HepG2 (cell line): ENCODE measurements at regions not wholly inside any gene's neighbourhood (a gene's known extent, or its start where the extent isn't known, plus 50 kb on each side); places are given as distances from the start of the nearest gene placed in this dataset.

Experiments
- NR3C1 ChIP-seq: sonication (generic); formaldehyde crosslinking; IDR thresholded peaks from 2 replicates; pipeline ENCODE4 v1.4.0; 2020; ENCODE audit warnings: missing genetic modification reagents
- RAD51 ChIP-seq: fragments of 450-650 bp; IDR thresholded peaks from 2 replicates; pipeline ENCODE4 v1.6.1; 2016; ENCODE audit warnings: borderline replicate concordance

- TF ChIP-seq NR3C1 (CRISPR knock-in tag), result no peak
- TF ChIP-seq RAD51, result no peak
Observed at GRCh38 chr16:21526923-21527807, 72.2 kb upstream of the METTL9 start.
